ENCODE measurements at regions not wholly inside any gene's neighbourhood (a gene's known extent, or its start where the extent isn't known, plus 50 kb on each side); places are given as distances from the start of the nearest gene placed in this dataset.

DNA sequence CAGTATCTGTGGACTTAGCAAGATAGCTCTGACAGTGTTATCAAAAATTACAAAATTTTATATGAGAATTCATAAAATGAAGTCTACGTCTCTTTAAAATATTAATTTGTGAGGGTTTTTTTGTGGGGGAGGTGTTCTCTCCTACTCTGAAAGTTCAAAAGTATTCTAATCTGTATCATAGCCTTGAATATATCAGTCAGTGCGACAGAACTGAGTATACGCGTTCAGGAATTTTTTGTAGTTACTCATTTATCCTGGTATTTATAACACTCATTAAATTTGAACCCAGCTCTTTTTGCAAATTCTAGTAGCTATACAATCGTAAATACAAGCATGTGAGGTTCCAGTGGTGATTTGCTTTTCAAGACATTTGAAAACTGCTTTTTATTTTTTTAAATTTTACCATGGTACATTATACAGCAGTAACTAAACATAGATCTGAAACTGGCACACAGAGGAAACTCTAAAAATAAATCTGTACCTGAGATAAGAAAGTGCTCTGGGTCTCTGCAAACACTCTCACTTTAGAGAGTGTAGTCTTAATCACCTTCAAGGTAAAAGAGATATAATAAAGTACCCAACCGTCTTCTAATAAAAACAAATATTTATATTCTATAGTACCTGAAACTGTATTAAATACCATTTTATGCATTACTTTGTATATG is 178.4 kb upstream of the ADAMTS5 start:
- Histone ChIP-seq H3K36me3 (ENCODE audit: control insufficient read depth, low read length) (no peaks in the 10 kb centered on the region), H3K9me3 (ENCODE audit: control insufficient read depth, insufficient read depth, low read length) (no peaks in the 10 kb centered on the region), H4K20me1 (ENCODE audit: control insufficient read depth, insufficient read depth, low read depth, low read length) (no peaks in the 10 kb centered on the region), H3K4me3 (ENCODE audit: low read length) (no peak overlapping the region), H3K27ac (ENCODE audit: low read depth, low read length) (no peak overlapping the region), H3K4me1 (ENCODE audit: control insufficient read depth, low read length) (no peaks in the 10 kb centered on the region), H3F3A (ENCODE audit: control insufficient read depth, insufficient read depth) (no peaks in the 10 kb centered on the region), H3K9me2 (replicated peaks; ENCODE audit: control insufficient read depth, low read length) (no peaks in the 10 kb centered on the region), H3K4me2 (ENCODE audit: low read length) (no peak overlapping the region), H3K79me2 (ENCODE audit: control insufficient read depth, low read length) (no peaks in the 10 kb centered on the region), H3K27me3 (ENCODE audit: control insufficient read depth, low read length) (no peaks in the 10 kb centered on the region)
- TF ChIP-seq EZH2phosphoT487 (IDR thresholded peaks at IDR 0.05; ENCODE audit: borderline replicate concordance, low read length) = no peak
- TF ChIP-seq, protein P1, sequence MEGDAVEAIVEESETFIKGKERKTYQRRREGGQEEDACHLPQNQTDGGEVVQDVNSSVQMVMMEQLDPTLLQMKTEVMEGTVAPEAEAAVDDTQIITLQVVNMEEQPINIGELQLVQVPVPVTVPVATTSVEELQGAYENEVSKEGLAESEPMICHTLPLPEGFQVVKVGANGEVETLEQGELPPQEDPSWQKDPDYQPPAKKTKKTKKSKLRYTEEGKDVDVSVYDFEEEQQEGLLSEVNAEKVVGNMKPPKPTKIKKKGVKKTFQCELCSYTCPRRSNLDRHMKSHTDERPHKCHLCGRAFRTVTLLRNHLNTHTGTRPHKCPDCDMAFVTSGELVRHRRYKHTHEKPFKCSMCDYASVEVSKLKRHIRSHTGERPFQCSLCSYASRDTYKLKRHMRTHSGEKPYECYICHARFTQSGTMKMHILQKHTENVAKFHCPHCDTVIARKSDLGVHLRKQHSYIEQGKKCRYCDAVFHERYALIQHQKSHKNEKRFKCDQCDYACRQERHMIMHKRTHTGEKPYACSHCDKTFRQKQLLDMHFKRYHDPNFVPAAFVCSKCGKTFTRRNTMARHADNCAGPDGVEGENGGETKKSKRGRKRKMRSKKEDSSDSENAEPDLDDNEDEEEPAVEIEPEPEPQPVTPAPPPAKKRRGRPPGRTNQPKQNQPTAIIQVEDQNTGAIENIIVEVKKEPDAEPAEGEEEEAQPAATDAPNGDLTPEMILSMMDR (IDR thresholded peaks at IDR 0.05; ENCODE audit: low read depth, low read length, poor library complexity, severe bottlenecking) = no peak

DNA sequence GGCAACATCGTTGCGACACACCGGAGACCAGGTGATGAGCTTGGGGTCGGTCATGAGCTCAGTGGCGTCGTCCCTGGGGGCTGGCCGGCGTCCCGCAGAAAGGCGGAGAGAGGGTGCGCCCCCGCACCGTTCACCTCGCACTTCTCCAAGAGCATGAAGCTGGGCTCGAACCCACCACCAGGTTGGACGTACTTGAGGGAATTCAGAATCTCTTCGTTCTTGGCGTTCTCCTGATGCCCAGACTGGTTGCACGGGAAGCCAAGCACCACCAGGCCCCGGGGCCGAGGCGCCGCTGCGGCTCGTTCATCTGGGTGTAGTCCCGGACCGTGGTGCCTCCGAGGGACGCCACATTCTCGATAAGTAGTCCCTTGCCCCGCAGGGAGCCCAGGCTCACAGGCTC is 176.6 kb upstream of the ADAMTS5 start:
- no peak for TF ChIP-seq EZH2phosphoT487 (IDR thresholded peaks at IDR 0.05; ENCODE audit: borderline replicate concordance, low read length)
- TF ChIP-seq, protein P1 (IDR thresholded peaks at IDR 0.05; ENCODE audit: low read depth, low read length, poor library complexity, severe bottlenecking) = no peak
- Histone ChIP-seq H3K4me1 (ENCODE audit: control insufficient read depth, low read length) (no peaks in the 10 kb centered on the region), H3K79me2 (ENCODE audit: control insufficient read depth, low read length) (no peaks in the 10 kb centered on the region), H3K9me3 (ENCODE audit: control insufficient read depth, insufficient read depth, low read length) (no peaks in the 10 kb centered on the region), H3K4me2 (ENCODE audit: low read length) (no peak overlapping the region), H3K27me3 (ENCODE audit: control insufficient read depth, low read length) (no peaks in the 10 kb centered on the region), H3K9me2 (replicated peaks; ENCODE audit: control insufficient read depth, low read length) (no peaks in the 10 kb centered on the region), H3K27ac (ENCODE audit: low read depth, low read length) (no peak overlapping the region), H3F3A (ENCODE audit: control insufficient read depth, insufficient read depth) (no peaks in the 10 kb centered on the region), H3K36me3 (ENCODE audit: control insufficient read depth, low read length) (no peaks in the 10 kb centered on the region), H3K4me3 (ENCODE audit: low read length) (no peak overlapping the region), H4K20me1 (ENCODE audit: control insufficient read depth, insufficient read depth, low read depth, low read length) (no peaks in the 10 kb centered on the region)

DNA sequence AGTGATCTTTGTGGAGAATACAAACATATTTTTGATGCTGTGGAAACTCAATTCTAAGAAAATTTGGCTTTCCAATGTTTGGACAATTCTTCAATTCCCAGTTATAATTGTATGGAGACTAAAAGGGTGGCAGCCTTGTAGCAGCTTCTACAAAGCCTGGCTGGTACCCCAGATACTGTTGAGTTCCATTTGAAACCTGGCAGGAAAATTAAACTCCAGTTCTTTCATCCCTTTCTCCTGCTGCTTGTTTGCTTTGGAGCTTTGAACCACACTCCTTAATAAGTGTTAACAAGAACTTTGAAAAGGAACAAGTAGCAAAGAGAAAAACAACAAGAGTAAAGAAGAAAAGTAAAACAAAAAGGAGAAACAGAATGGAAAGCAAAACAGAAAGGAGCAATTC is 172.6 kb upstream of the ADAMTS5 start:
- Histone ChIP-seq H4K20me1 (ENCODE audit: control insufficient read depth, insufficient read depth, low read depth, low read length) (no peaks in the 10 kb centered on the region), H3K79me2 (ENCODE audit: control insufficient read depth, low read length) (no peaks in the 10 kb centered on the region), H3K4me3 (ENCODE audit: low read length) (no peak overlapping the region), H3K9me2 (replicated peaks; ENCODE audit: control insufficient read depth, low read length) (no peaks in the 10 kb centered on the region), H3K36me3 (ENCODE audit: control insufficient read depth, low read length) (no peaks in the 10 kb centered on the region), H3K4me1 (ENCODE audit: control insufficient read depth, low read length) (no peaks in the 10 kb centered on the region), H3K27me3 (ENCODE audit: control insufficient read depth, low read length) (no peaks in the 10 kb centered on the region), H3F3A (ENCODE audit: control insufficient read depth, insufficient read depth) (no peaks in the 10 kb centered on the region), H3K27ac (ENCODE audit: low read depth, low read length) (no peak overlapping the region), H3K4me2 (ENCODE audit: low read length) (no peak overlapping the region), H3K9me3 (ENCODE audit: control insufficient read depth, insufficient read depth, low read length) (no peaks in the 10 kb centered on the region)
- TF ChIP-seq, protein P1 (IDR thresholded peaks at IDR 0.05; ENCODE audit: low read depth, low read length, poor library complexity, severe bottlenecking) = no peak
- TF ChIP-seq EZH2phosphoT487 (IDR thresholded peaks at IDR 0.05; ENCODE audit: borderline replicate concordance, low read length) = no peak
